SW 1271 (cell line): ENCODE measurements at regions not wholly inside any gene's neighbourhood (a gene's known extent, or its start where the extent isn't known, plus 50 kb on each side); places are given as distances from the start of the nearest gene placed in this dataset.

Experiments
- DNase-seq, 2 experiments: peaks; one replicate each; lab custom pipeline; 2025; lab: John Stamatoyannopoulos, UW

GRCh38 chr6:74091136-74091793, 395.3 kb downstream of the CD109 start:
- peak in 1 of 2 experiments; percentile 69 for DNase-seq

GRCh38 chr6:74087899-74088298, 391.9 kb downstream of the CD109 start:
- DNase-seq: peak in 1 of 2 experiments; percentile 22

GRCh38 chr6:74075896-74076295, 379.9 kb downstream of the CD109 start:
- no peak for DNase-seq

- no peak for DNase-seq
Observed at GRCh38 chr6:74075323-74075722, 379.3 kb downstream of the CD109 start.

GRCh38 chr6:74074645-74075044, 378.6 kb downstream of the CD109 start:
- DNase-seq: no peak

- DNase-seq: no peak
Observed at GRCh38 chr6:74073999-74074398, 378.0 kb downstream of the CD109 start.

- DNase-seq: no peak
Observed at GRCh38 chr6:74073429-74073828, 377.4 kb downstream of the CD109 start.

GRCh38 chr6:74071214-74071613, 375.2 kb downstream of the CD109 start:
- no peak for DNase-seq

GRCh38 chr6:74070711-74071110, 374.7 kb downstream of the CD109 start:
- no peak for DNase-seq

GRCh38 chr6:74070091-74070490, 374.1 kb downstream of the CD109 start:
- no peak for DNase-seq

GRCh38 chr6:74069089-74069581, 373.1 kb downstream of the CD109 start:
- DNase-seq: no peak

- no peak for DNase-seq
Observed at GRCh38 chr6:74066168-74066871, 370.3 kb downstream of the CD109 start.

GRCh38 chr6:74065705-74066104, 369.7 kb downstream of the CD109 start:
- no peak for DNase-seq

GRCh38 chr6:74063391-74063790, 367.4 kb downstream of the CD109 start:
- no peak for DNase-seq

GRCh38 chr6:74061201-74061600, 365.2 kb downstream of the CD109 start:
- DNase-seq: no peak

GRCh38 chr6:74060354-74060753, 364.4 kb downstream of the CD109 start:
- no peak for DNase-seq

GRCh38 chr6:74058606-74059005, 362.6 kb downstream of the CD109 start:
- DNase-seq: no peak

- no peak for DNase-seq
Observed at GRCh38 chr6:74057326-74057725, 361.3 kb downstream of the CD109 start.

GRCh38 chr6:74054190-74054589, 358.2 kb downstream of the CD109 start:
- DNase-seq: no peak

- DNase-seq: no peak
Observed at GRCh38 chr6:74050921-74051320, 354.9 kb downstream of the CD109 start.

GRCh38 chr6:74048387-74048786, 352.4 kb downstream of the CD109 start:
- no peak for DNase-seq

GRCh38 chr6:74044417-74045096, 348.6 kb downstream of the CD109 start:
- DNase-seq: no peak

- DNase-seq: no peak
Observed at GRCh38 chr6:74041420-74041819, 345.4 kb downstream of the CD109 start.
